Stimulated activated naive B cell treated with anti-CD40 and anti-IgM and Interleukin-4, amounts not matched to agents 10 μg/mL and 1 μg/mL and 100 μg/mL, for 72 hours (primary cell): ENCODE measurements at regions not wholly inside any gene's neighbourhood (a gene's known extent, or its start where the extent isn't known, plus 50 kb on each side); places are given as distances from the start of the nearest gene placed in this dataset.
A peak's percentile ranks its signal among the peaks of the same experiment; 100 is the strongest.

Source experiments
- ATAC-seq, 2 donors: fragments of 150-1000 bp; cut with Tn5 transposase; replicated peaks; 2 replicates each; pipeline ENCODE4 v1.10.0; 2021; ENCODE audit warnings: moderate library complexity in 1 of 2
- DNase-seq: peaks from one replicate; pipeline ENCODE4 v3.0.0; 2021
- H3K27ac Mint-ChIP-seq: one replicate; pipeline ENCODE4 v1.8.0; 2022; ENCODE audit warnings: mild to moderate bottlenecking, mixed read lengths
- H3K27me3 Mint-ChIP-seq, 2 donors: one replicate each; pipeline ENCODE4 v1.8.0; 2022; ENCODE audit warnings: mixed read lengths in 2 of 2
- H3K36me3 Mint-ChIP-seq, 2 donors: one replicate each; pipeline ENCODE4 v1.8.0; 2022; ENCODE audit warnings: mixed read lengths in 2 of 2, mild to moderate bottlenecking in 1 of 2
- H3K4me1 Mint-ChIP-seq, 2 donors: one replicate each; pipeline ENCODE4 v1.8.0; 2022; ENCODE audit warnings: mixed read lengths in 2 of 2, mild to moderate bottlenecking in 1 of 2
- H3K4me3 Mint-ChIP-seq, 2 donors: one replicate each; pipeline ENCODE4 v1.8.0; 2022; ENCODE audit warnings: mild to moderate bottlenecking in 2 of 2, mixed read lengths in 2 of 2, moderate library complexity in 1 of 2
- H3K9me3 Mint-ChIP-seq, 2 donors: one replicate each; pipeline ENCODE4 v1.8.0; 2022; ENCODE audit warnings: mixed read lengths in 2 of 2, mild to moderate bottlenecking in 1 of 2

DNA sequence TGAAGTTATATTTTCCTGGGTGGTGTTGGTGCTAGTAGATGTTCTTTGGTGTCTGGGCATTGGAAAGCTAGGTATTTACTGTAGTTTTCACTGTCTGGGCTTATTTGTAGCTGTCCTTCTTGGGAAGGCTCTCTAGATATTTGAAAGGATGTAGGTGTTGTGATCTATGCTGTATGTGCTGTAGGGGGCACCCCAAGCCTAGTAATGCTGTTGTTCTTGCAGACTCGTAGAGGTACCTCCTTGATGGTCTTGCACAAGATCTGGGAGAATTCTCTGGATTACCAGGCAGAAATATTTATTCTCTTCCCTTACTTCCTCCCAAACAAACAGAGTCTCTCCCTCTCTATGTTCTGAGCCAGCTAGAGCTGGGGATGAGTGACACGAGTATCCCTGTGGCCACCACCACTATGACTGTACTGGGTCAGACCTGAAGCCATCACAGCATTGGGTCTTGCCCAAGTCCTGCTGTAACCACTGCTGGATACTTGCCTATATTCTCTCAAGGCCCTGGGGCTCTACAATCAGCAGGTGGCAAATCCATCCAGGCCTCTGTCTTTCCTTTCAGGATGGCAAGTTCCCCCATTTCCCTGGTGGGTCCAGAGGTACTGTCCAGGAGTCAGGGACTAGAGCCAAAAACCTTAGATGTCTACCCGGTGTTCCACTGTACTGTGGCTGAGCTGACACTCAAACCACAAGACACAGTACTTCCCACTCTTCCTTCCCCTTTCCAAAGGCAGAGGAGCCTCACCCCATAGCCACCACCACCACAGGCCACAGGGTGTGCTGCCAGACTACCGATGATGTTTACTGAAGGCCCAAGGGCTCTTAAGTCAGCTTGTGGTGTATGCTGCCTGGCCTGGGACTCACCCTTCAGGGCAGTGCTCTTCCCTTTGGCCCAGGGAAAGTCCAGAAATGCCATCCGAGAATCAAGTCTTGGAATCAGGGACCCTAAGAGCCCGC, 195.2 kb upstream of the DPPA4 start:
- Mint-ChIP-seq H3K9me3 (peaks cover 3 to 5% of the 10 kb centered on the region in 2 donors), H3K4me3 (no peak overlapping the region), H3K36me3 (no peaks in the 10 kb centered on the region), H3K4me1 (no peaks in the 10 kb centered on the region), H3K27ac (no peak overlapping the region), H3K27me3 (no peaks in the 10 kb centered on the region)
- DNase-seq (no peak), ATAC-seq (peak; percentile 51 to 63)

- Mint-ChIP-seq H3K4me3 (no peak overlapping the region), H3K36me3 (no peaks in the 10 kb centered on the region), H3K4me1 (no peaks in the 10 kb centered on the region), H3K27me3 (no peaks in the 10 kb centered on the region), H3K27ac (no peak overlapping the region), H3K9me3 (peaks cover 4 to 7% of the 10 kb centered on the region in 2 donors)
- no peak for DNase-seq
- ATAC-seq, result no peak
Observed at GRCh38 chr3:109545746-109546145, 208.4 kb upstream of the DPPA4 start.

GRCh38 chr3:109548192-109548938, 211.0 kb upstream of the DPPA4 start:
- Mint-ChIP-seq H3K27me3 (no peaks in the 10 kb centered on the region), H3K27ac (no peak overlapping the region), H3K4me1 (no peaks in the 10 kb centered on the region), H3K36me3 (no peaks in the 10 kb centered on the region), H3K9me3 (no peaks in the 10 kb centered on the region), H3K4me3 (no peak overlapping the region)
- ATAC-seq (no peak), DNase-seq (no peak)

GRCh38 chr3:109553591-109554371, 216.4 kb upstream of the DPPA4 start:
- H3K27ac Mint-ChIP-seq, result no peak overlapping the region

DNA sequence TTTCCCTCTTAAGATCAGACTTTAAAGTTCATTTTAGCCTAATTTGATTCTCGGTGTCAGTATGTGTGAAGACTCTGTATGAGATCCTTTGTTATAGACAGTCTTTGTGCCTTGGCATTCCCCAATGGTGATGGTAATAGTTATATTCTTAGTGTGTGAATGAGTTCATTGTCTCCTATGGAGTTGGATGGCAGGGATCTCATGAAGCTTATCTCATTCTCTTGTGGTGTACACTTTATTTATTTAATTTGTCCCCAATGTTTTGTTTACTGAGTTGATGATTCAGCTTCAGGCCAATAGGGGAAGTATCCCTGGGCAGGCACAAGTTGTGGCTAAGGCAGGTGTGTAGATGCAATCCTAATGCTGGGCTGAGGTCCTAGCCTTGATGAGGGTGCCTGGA, 222.0 kb upstream of the DPPA4 start:
- no peak overlapping the region for H3K27ac Mint-ChIP-seq
- no peaks in the 10 kb centered on the region for H3K36me3 Mint-ChIP-seq
- no peaks in the 10 kb centered on the region for H3K27me3 Mint-ChIP-seq
- peaks cover 5 to 10% of the 10 kb centered on the region in 2 donors for H3K9me3 Mint-ChIP-seq
- ATAC-seq (no peak), DNase-seq (no peak)
- no peak overlapping the region for H3K4me3 Mint-ChIP-seq
- no peaks in the 10 kb centered on the region for H3K4me1 Mint-ChIP-seq

More at GRCh38 chr3:109553591-109554371, 216.4 kb upstream of the DPPA4 start:
- H3K4me1 Mint-ChIP-seq, result no peaks in the 10 kb centered on the region
- H3K36me3 Mint-ChIP-seq, result no peaks in the 10 kb centered on the region
- ATAC-seq (no peak), DNase-seq (no peak)
- no peaks in the 10 kb centered on the region for H3K27me3 Mint-ChIP-seq
- H3K4me3 Mint-ChIP-seq, result no peak overlapping the region
- peaks cover 0 to 2% of the 10 kb centered on the region in 2 donors for H3K9me3 Mint-ChIP-seq

DNA sequence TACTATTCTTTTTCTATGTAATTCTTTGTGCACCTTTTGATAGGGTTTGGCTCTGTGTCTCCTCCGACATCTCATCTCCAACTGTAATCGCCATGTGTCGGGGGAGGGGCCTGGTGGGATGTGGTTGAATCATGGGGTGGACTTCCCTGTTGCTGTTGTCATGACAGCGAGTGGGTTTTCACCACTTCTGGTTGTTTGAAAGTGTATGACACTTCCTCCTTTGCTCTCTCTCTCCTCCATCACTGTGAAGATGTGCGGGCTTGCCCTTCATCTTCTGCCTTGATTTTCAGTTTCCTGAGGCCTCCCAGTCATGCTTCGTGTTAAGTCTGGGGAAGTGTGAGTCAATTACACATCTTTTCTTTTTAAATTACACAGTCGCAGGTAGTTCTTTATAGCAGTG, 225.8 kb upstream of the DPPA4 start:
- peaks cover 5 to 10% of the 10 kb centered on the region in 2 donors for H3K9me3 Mint-ChIP-seq
- H3K27me3 Mint-ChIP-seq, result no peaks in the 10 kb centered on the region
- H3K36me3 Mint-ChIP-seq, result no peaks in the 10 kb centered on the region
- H3K27ac Mint-ChIP-seq, result no peak overlapping the region
- no peaks in the 10 kb centered on the region for H3K4me1 Mint-ChIP-seq
- no peak for DNase-seq
- H3K4me3 Mint-ChIP-seq, result no peak overlapping the region
- no peak for ATAC-seq

DNA sequence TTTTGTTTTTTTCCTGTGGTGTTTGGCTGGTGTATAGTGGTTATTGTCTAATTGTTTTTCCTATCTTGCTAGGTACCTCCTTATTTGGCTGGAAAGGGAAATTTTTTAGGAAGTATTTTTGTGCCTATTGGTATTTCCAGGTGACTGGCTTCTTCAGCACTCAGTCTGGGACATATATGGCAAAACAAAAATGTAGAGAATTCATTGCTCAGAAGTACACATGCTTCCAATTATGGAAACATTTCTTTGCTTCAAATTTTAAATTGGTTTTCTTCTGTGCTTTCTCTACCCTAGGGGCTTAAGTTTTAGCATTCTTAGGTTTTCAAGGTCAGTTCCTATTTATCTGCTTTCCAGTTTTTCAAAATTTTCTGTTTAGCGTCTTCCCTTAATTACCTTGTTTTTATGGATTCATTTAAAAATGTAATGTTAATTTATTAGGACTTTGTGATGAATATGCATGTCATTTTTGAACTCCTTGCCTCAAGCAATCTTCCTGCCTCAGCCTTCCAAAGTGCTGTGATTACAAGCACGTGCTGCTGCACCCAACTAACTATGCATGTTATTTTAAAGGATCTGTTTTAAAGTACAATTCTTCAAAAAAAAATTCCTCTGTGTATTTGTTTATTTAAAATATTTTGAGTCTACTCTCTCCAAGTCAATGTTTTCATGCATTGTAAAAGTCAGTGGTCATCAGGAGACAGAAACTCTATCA, 231.9 kb upstream of the DPPA4 start:
- no peaks in the 10 kb centered on the region for H3K36me3 Mint-ChIP-seq
- no peak overlapping the region for H3K27ac Mint-ChIP-seq
- no peak for ATAC-seq
- no peaks in the 10 kb centered on the region for H3K4me1 Mint-ChIP-seq
- peaks cover 0 to 1% of the 10 kb centered on the region in 2 donors for H3K9me3 Mint-ChIP-seq
- H3K4me3 Mint-ChIP-seq, result no peak overlapping the region
- H3K27me3 Mint-ChIP-seq, result no peaks in the 10 kb centered on the region
- no peak for DNase-seq

- Mint-ChIP-seq H3K4me1 (no peaks in the 10 kb centered on the region), H3K4me3 (no peak overlapping the region), H3K36me3 (no peaks in the 10 kb centered on the region), H3K27me3 (no peaks in the 10 kb centered on the region), H3K9me3 (peaks cover 0 to 1% of the 10 kb centered on the region in 2 donors), H3K27ac (no peak overlapping the region)
- DNase-seq, result no peak
- ATAC-seq, result no peak
Observed at GRCh38 chr3:109570408-109570807, 233.1 kb upstream of the DPPA4 start.

- DNase-seq (no peak), ATAC-seq (no peak)
- H3K27me3 Mint-ChIP-seq, result no peaks in the 10 kb centered on the region
- no peaks in the 10 kb centered on the region for H3K9me3 Mint-ChIP-seq
- H3K4me1 Mint-ChIP-seq, result no peaks in the 10 kb centered on the region
- H3K36me3 Mint-ChIP-seq, result no peaks in the 10 kb centered on the region
- H3K4me3 Mint-ChIP-seq, result no peak overlapping the region
- H3K27ac Mint-ChIP-seq, result no peak overlapping the region
Observed at GRCh38 chr3:109572301-109572700, 235.0 kb upstream of the DPPA4 start.

DNA sequence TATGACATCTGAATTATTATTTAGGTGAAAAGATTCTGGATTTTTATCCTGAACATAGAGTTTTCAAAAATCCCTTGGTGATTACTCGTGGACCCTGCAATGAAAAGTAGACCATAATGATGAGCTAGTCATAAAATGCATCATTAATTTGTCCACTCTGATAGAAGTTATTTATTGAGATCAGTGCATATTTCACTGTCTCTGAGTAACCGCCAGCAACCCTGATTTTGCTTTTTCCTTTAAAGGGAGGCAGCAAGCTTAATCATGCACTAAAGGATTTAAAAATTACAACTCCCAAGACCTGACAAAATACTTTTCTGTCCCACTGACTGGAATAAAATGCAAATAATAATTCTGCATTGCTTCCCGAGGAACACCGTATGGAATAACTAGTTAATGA, 259.6 kb upstream of the DPPA4 start:
- DNase-seq (no peak), ATAC-seq (no peak)
- no peak overlapping the region for H3K4me3 Mint-ChIP-seq
- peaks cover 10 to 28% of the 10 kb centered on the region in 2 donors for H3K9me3 Mint-ChIP-seq
- H3K27me3 Mint-ChIP-seq, result no peaks in the 10 kb centered on the region
- H3K27ac Mint-ChIP-seq, result no peak overlapping the region
- no peaks in the 10 kb centered on the region for H3K4me1 Mint-ChIP-seq
- H3K36me3 Mint-ChIP-seq, result no peaks in the 10 kb centered on the region

DNA sequence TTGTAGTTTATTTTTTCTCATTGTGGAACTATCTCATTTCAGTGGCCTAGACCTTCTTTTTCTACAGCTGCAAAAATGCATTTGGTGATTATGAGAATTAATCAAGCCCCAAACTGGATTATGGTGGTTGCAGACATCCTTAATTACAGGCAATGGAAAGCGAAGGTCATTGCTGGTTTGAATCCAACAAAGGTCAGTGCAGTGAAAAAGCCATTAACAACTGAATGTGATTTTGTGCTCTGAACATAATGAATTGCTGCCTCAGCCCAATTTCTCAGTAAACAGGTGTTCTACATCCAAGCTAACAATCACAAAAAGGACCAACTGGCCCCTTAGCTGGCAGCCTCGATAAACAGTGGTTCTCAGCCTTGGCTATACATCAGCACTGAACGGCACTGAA, 260.1 kb upstream of the DPPA4 start:
- Mint-ChIP-seq H3K9me3 (peaks cover 10 to 25% of the 10 kb centered on the region in 2 donors), H3K36me3 (no peaks in the 10 kb centered on the region), H3K27ac (no peak overlapping the region), H3K4me3 (no peak overlapping the region), H3K4me1 (no peaks in the 10 kb centered on the region), H3K27me3 (no peaks in the 10 kb centered on the region)
- ATAC-seq (no peak), DNase-seq (no peak)

GRCh38 chr3:109607897-109608296, 270.6 kb upstream of the DPPA4 start:
- Mint-ChIP-seq H3K27me3 (no peaks in the 10 kb centered on the region), H3K4me3 (no peak overlapping the region), H3K4me1 (no peaks in the 10 kb centered on the region), H3K9me3 (peaks cover 4 to 5% of the 10 kb centered on the region in 2 donors), H3K36me3 (no peaks in the 10 kb centered on the region), H3K27ac (no peak overlapping the region)
- ATAC-seq (no peak), DNase-seq (no peak)

DNA sequence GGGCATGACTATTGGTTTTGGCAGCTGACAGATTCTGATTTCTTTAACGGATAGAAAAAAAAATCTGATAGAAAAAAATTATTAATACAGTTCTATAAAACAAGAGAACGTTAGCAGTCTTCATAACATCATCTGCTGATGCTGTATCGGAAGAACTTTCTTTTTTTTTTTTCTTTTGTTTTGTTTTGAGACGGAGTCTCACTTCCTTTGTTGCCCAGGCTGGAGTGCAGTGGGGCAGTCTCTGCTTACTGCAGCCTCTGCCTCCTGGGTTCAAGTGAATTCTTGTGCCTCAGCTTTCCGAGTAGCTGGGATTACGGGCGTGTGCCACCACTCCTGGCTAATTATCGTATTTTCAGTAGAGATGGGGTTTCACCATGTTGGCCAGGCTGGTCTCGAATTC, 271.2 kb upstream of the DPPA4 start:
- ATAC-seq, result no peak
- H3K27ac Mint-ChIP-seq, result no peak overlapping the region
- H3K9me3 Mint-ChIP-seq, result peaks cover 4 to 5% of the 10 kb centered on the region in 2 donors
- no peaks in the 10 kb centered on the region for H3K36me3 Mint-ChIP-seq
- DNase-seq, result no peak
- no peaks in the 10 kb centered on the region for H3K4me1 Mint-ChIP-seq
- H3K27me3 Mint-ChIP-seq, result no peaks in the 10 kb centered on the region
- no peak overlapping the region for H3K4me3 Mint-ChIP-seq
